Ovary (tissue), 7 donors: ENCODE measurements at regions not wholly inside any gene's neighbourhood (a gene's known extent, or its start where the extent isn't known, plus 50 kb on each side); places are given as distances from the start of the nearest gene placed in this dataset.
"Not testable (repeated sequence)": the region's sequence is repeated elsewhere in the genome, so short reads cannot be mapped to it uniquely, and the experiment has no call there.

Experiments
- DNase-seq, 5 donors: peaks; one replicate each; pipeline ENCODE4 v3.0.0-alpha.2; 2019 to 2020
- H3K27ac ChIP-seq, 2 donors: fragments of 200-600 bp; one replicate each; pipeline versions ENCODE4 v1.5.1 to v1.8.0; 2019 to 2022
- H3K27me3 ChIP-seq: fragments of 200-600 bp; one replicate; pipeline ENCODE4 v1.8.0; 2022
- H3K36me3 ChIP-seq: fragments of 200-600 bp; sonication (generic); one replicate; pipeline ENCODE4 v1.5.1; 2019
- H3K4me1 ChIP-seq: one replicate; pipeline ENCODE4 v1.8.1; 2013; ENCODE audit warnings: mild to moderate bottlenecking, moderate library complexity; ENCODE audit not compliant: insufficient read depth
- H3K4me3 ChIP-seq: fragments of 200-600 bp; sonication (generic); one replicate; pipeline ENCODE4 v1.5.1; 2017
- H3K9me3 ChIP-seq, 2 donors: fragments of 200-600 bp in 1 of 2; sonication (generic) in 1 of 2; one replicate each; pipeline versions ENCODE4 v1.5.1 to v1.8.1; 2013 to 2019; ENCODE audit warnings: mild to moderate bottlenecking in 1 of 2, moderate library complexity in 1 of 2
- CTCF ChIP-seq, 3 donors: fragments of 450-650 bp in 2 of 3; fragments of 200-600 bp in 1 of 3; IDR thresholded peaks; one replicate each; pipeline versions ENCODE4 v1.5.1 to v1.8.0; 2016 to 2022; ENCODE audit warnings: antibody characterized with exemption in 3 of 3, mild to moderate bottlenecking in 1 of 3
- EP300 ChIP-seq: sonication (generic); formaldehyde crosslinking; IDR thresholded peaks from one replicate; pipeline ENCODE4 v1.6.1; 2017; ENCODE audit warnings: antibody characterized with exemption
- POLR2A ChIP-seq: fragments of 450-650 bp; IDR thresholded peaks from one replicate; pipeline ENCODE4 v1.6.1; 2017; ENCODE audit warnings: antibody characterized with exemption, mild to moderate bottlenecking, moderate library complexity
- WGBS, 3 donors: extraction: QIAGEN DNeasy Blood & Tissue Kit in 1 of 3; methylation state at CpG; one replicate each; pipeline versions ENCODE4 v1.1.5 to v1.1.7; 2013 to 2017; 5-methylcytosine and 5-hydroxymethylcytosine counted together
- intact Hi-C, 4 donors: fragments of 100-400 bp; cut with DNase I; formaldehyde crosslinking; loops; one replicate each; pipeline versions ENCODE4 v1.11.0 to v1.15.1; 2022 to 2023
- donor health status: DM: no; HTN: no; CAD: no; lungs with moderate emphysema.
- donor health status: DM: no; HTN: no; CAD: no.
- donor health status: Bipolar disorder and iron deficiency.
- donor health status: DM: no; HTN: no; CAD: no.
- donor health status: DM: yes; HTN: yes; CAD: no.

GRCh38 chr9:22228542-22228941 is 218.1 kb upstream of the DMRTA1 start:
- Histone ChIP-seq H3K4me1 (no peaks in the 10 kb centered on the region), H3K9me3 (no peaks in the 10 kb centered on the region), H3K4me3 (no peak overlapping the region), H3K36me3 (no peaks in the 10 kb centered on the region), H3K27ac (no peak overlapping the region), H3K27me3 (no peaks in the 10 kb centered on the region)
- no peak for DNase-seq
- 39 to 55% (median 53%) methylated on average over 3 of the region's 3 CpGs for WGBS, 3 donors
- intact Hi-C loops: loop anchor here in 1 of 4 donors (5.0 kb wide), 1 partner anchor 416 kb away; no protein-coding TSS in a partner anchor
- TF ChIP-seq CTCF (IDR thresholded peaks at IDR 0.05) (no peak), EP300 (no peak)

GRCh38 chr9:22229069-22229468 is 217.6 kb upstream of the DMRTA1 start:
- Histone ChIP-seq H3K4me1 (no peaks in the 10 kb centered on the region), H3K4me3 (no peak overlapping the region), H3K27ac (no peak overlapping the region), H3K27me3 (no peaks in the 10 kb centered on the region), H3K9me3 (no peaks in the 10 kb centered on the region), H3K36me3 (no peaks in the 10 kb centered on the region)
- intact Hi-C loops: loop anchor here in 1 of 4 donors (5.0 kb wide), 1 partner anchor 417 kb away; no protein-coding TSS in a partner anchor
- TF ChIP-seq CTCF (IDR thresholded peaks at IDR 0.05) (no peak), EP300 (no peak), POLR2A (no peak)
- 77 to 81% (median 78%) methylated on average over 4 of the region's 4 CpGs for WGBS, 3 donors
- no peak for DNase-seq

- H3K4me1 ChIP-seq, H3K27ac ChIP-seq, H3K4me3 ChIP-seq, H3K9me3 ChIP-seq, H3K36me3 ChIP-seq, DNase-seq, H3K27me3 ChIP-seq: not testable (repeated sequence)
- intact Hi-C loops: loop anchor here in 2 of 4 donors (10.0 kb wide), 1 partner anchor 417 kb away; no protein-coding TSS in a partner anchor
These were observed 215.3 kb upstream of the DMRTA1 start for GRCh38 chr9:22231309-22231708.

GRCh38 chr9:22232971-22233370 is 213.7 kb upstream of the DMRTA1 start:
- intact Hi-C loops: loop anchor here in 2 of 4 donors (10.0 kb wide), 1 partner anchor 418 kb away; no protein-coding TSS in a partner anchor
- no peaks in the 10 kb centered on the region for H3K9me3 ChIP-seq
- DNase-seq: no peak
- 57 to 73% (median 63%) methylated on average over 1 of the region's 1 CpG for WGBS, 3 donors
- no peak overlapping the region for H3K27ac ChIP-seq
- H3K27me3 ChIP-seq: no peaks in the 10 kb centered on the region
- no peak overlapping the region for H3K4me3 ChIP-seq
- TF ChIP-seq EP300: no peak
- no peak for TF ChIP-seq POLR2A
- TF ChIP-seq CTCF (IDR thresholded peaks at IDR 0.05): no peak
- H3K4me1 ChIP-seq: no peaks in the 10 kb centered on the region
- H3K36me3 ChIP-seq: no peaks in the 10 kb centered on the region

GRCh38 chr9:22237497-22238363 is 208.9 kb upstream of the DMRTA1 start:
- 76 to 84% (median 83%) methylated on average over 3 of the region's 3 CpGs for WGBS, 3 donors
- TF ChIP-seq POLR2A: no peak
- TF ChIP-seq EP300: no peak
- TF ChIP-seq CTCF (IDR thresholded peaks at IDR 0.05): no peak
- no peak overlapping the region for H3K4me3 ChIP-seq
- H3K4me1 ChIP-seq: no peaks in the 10 kb centered on the region
- H3K27me3 ChIP-seq: no peaks in the 10 kb centered on the region
- DNase-seq: no peak
- H3K36me3 ChIP-seq: no peaks in the 10 kb centered on the region
- H3K9me3 ChIP-seq: no peaks in the 10 kb centered on the region
- intact Hi-C loops: loop anchor here in 2 of 4 donors (10.0 kb wide), 1 partner anchor 423 kb away; no protein-coding TSS in a partner anchor
- H3K27ac ChIP-seq: no peak overlapping the region
